H9 (cell line): ENCODE measurements at regions not wholly inside any gene's neighbourhood (a gene's known extent, or its start where the extent isn't known, plus 50 kb on each side); places are given as distances from the start of the nearest gene placed in this dataset.

ENCODE experiments used
- DNase-seq: peaks from one replicate; pipeline ENCODE4 v3.0.0-alpha.2; 2017
- H2AFZ ChIP-seq: one replicate; pipeline ENCODE4 v1.6.1; 2013; ENCODE audit warnings: mild to moderate bottlenecking, low read length, control low read depth, moderate library complexity
- H2AK5ac ChIP-seq: 2 replicates; pipeline ENCODE4 v1.6.1; 2013; ENCODE audit warnings: low read length, control low read depth, mixed read lengths; ENCODE audit not compliant: insufficient read length
- H2BK120ac ChIP-seq: one replicate; pipeline ENCODE4 v1.6.1; 2013; ENCODE audit warnings: low read depth, mild to moderate bottlenecking, low read length, control low read depth, inconsistent platforms; ENCODE audit not compliant: poor library complexity, severe bottlenecking
- H2BK12ac ChIP-seq: 2 replicates; pipeline ENCODE4 v1.6.1; 2013; ENCODE audit warnings: low read length, control low read depth, mixed read lengths, low read depth; ENCODE audit not compliant: insufficient read length
- H2BK15ac ChIP-seq: 2 replicates; pipeline ENCODE4 v1.6.1; 2013; ENCODE audit warnings: low read depth, low read length, control low read depth
- H2BK20ac ChIP-seq: one replicate; pipeline ENCODE4 v1.6.1; 2013; ENCODE audit warnings: low read depth, mild to moderate bottlenecking, low read length, control low read depth, inconsistent platforms; ENCODE audit not compliant: poor library complexity, severe bottlenecking
- H2BK5ac ChIP-seq: 2 replicates; pipeline ENCODE4 v1.6.1; 2013; ENCODE audit warnings: low read length, control low read depth, mixed read lengths; ENCODE audit not compliant: insufficient read length
- H3K14ac ChIP-seq: 2 replicates; pipeline ENCODE4 v1.6.1; 2013; ENCODE audit warnings: low read length, control low read depth; ENCODE audit not compliant: insufficient read depth
- H3K18ac ChIP-seq: 2 replicates; pipeline ENCODE4 v1.6.1; 2013; ENCODE audit warnings: low read depth, mild to moderate bottlenecking, mixed read lengths, low read length, control low read depth; ENCODE audit not compliant: insufficient read length
- H3K23ac ChIP-seq: 2 replicates; pipeline ENCODE4 v1.6.1; 2013; ENCODE audit warnings: low read length, control low read depth, mixed read lengths, low read depth; ENCODE audit not compliant: insufficient read length
- H3K23me2 ChIP-seq: 2 replicates; pipeline ENCODE4 v1.6.1; 2013; ENCODE audit warnings: low read depth, mild to moderate bottlenecking, mixed read lengths, low read length, control low read depth; ENCODE audit not compliant: insufficient read length, poor library complexity, severe bottlenecking
- H3K27ac ChIP-seq: 2 replicates; pipeline ENCODE4 v1.5.1; 2013; ENCODE audit warnings: low read length, control low read depth, mixed read lengths, low read depth; ENCODE audit not compliant: insufficient read length
- H3K27me3 ChIP-seq: 2 replicates; pipeline ENCODE4 v1.6.1; 2013; ENCODE audit warnings: low read length, control low read depth, inconsistent platforms; ENCODE audit not compliant: insufficient read depth
- H3K4ac ChIP-seq: 2 replicates; pipeline ENCODE4 v1.6.1; 2013; ENCODE audit warnings: low read depth, mild to moderate bottlenecking, control low read depth, inconsistent platforms, low read length, moderate library complexity
- H3K4me1 ChIP-seq: 2 replicates; pipeline ENCODE4 v1.6.1; 2013; ENCODE audit warnings: low read length, control low read depth, inconsistent platforms; ENCODE audit not compliant: insufficient read depth
- H3K4me2 ChIP-seq: 2 replicates; pipeline ENCODE4 v1.6.1; 2013; ENCODE audit warnings: low read length, control low read depth, mixed read lengths; ENCODE audit not compliant: insufficient read length, insufficient read depth
- H3K56ac ChIP-seq: 2 replicates; pipeline ENCODE4 v1.6.1; 2013; ENCODE audit warnings: low read depth, mild to moderate bottlenecking, mixed read lengths, low read length, control low read depth; ENCODE audit not compliant: insufficient read length
- H3K79me1 ChIP-seq: 2 replicates; pipeline ENCODE4 v1.6.1; 2013; ENCODE audit warnings: low read depth, mild to moderate bottlenecking, moderate library complexity, low read length, control low read depth, inconsistent platforms; ENCODE audit not compliant: insufficient read depth, poor library complexity, severe bottlenecking
- H3K79me2 ChIP-seq: 2 replicates; pipeline ENCODE4 v1.6.1; 2013; ENCODE audit warnings: low read length, control low read depth, inconsistent platforms; ENCODE audit not compliant: insufficient read depth
- H3K9ac ChIP-seq: 2 replicates; pipeline ENCODE4 v1.6.1; 2013; ENCODE audit warnings: low read length, control low read depth, mixed read lengths; ENCODE audit not compliant: insufficient read length; ENCODE audit errors: extremely low read depth
- H3K9me3 ChIP-seq: one replicate; pipeline ENCODE4 v1.6.1; 2013; ENCODE audit warnings: low read depth, low read length, inconsistent platforms; ENCODE audit not compliant: control insufficient read depth
- H3T11ph ChIP-seq: one replicate; pipeline ENCODE4 v1.6.1; 2013; ENCODE audit warnings: mild to moderate bottlenecking, low read length, control low read depth, inconsistent platforms
- H4K20me1 ChIP-seq: one replicate; pipeline ENCODE4 v1.6.1; 2013; ENCODE audit not compliant: control insufficient read depth, insufficient read length, insufficient read depth
- H4K5ac ChIP-seq: 2 replicates; pipeline ENCODE4 v1.6.1; 2013; ENCODE audit warnings: low read depth, mild to moderate bottlenecking, mixed read lengths, low read length, control low read depth; ENCODE audit not compliant: insufficient read length
- H4K8ac ChIP-seq: replicated peaks from 2 replicates; pipeline ENCODE4 v1.6.1; 2013; ENCODE audit warnings: low read length, control low read depth, mixed read lengths, low read depth; ENCODE audit not compliant: insufficient read length
- H4K91ac ChIP-seq: 2 replicates; pipeline ENCODE4 v1.6.1; 2013; ENCODE audit warnings: low read depth, mild to moderate bottlenecking, moderate library complexity, mixed read lengths, low read length, control low read depth; ENCODE audit not compliant: insufficient read length
- H3K27ac Mint-ChIP-seq, 3 experiments: 2 replicates in 2 of 3; 3 replicates in 1 of 3; pipeline ENCODE4 v1.8.0; 2020 to 2021; ENCODE audit warnings: mixed read lengths in 3 of 3, mild to moderate bottlenecking in 1 of 3, moderate library complexity in 1 of 3
- H3K27me3 Mint-ChIP-seq: 2 replicates; pipeline ENCODE4 v1.8.0; 2021; ENCODE audit warnings: low read depth, mild to moderate bottlenecking, moderate library complexity, mixed read lengths
- H3K36me3 Mint-ChIP-seq, 3 experiments: 2 replicates in 2 of 3; 3 replicates in 1 of 3; pipeline ENCODE4 v1.8.0; 2020 to 2021; ENCODE audit warnings: low read depth in 3 of 3, mixed read lengths in 3 of 3; ENCODE audit not compliant: insufficient read depth in 1 of 3
- H3K4me1 Mint-ChIP-seq, 2 experiments: 2 replicates each; pipeline ENCODE4 v1.8.0; 2020; ENCODE audit warnings: mixed read lengths in 2 of 2
- H3K4me3 Mint-ChIP-seq, 2 experiments: 2 replicates in 1 of 2; 3 replicates in 1 of 2; pipeline ENCODE4 v1.8.0; 2020 to 2021; ENCODE audit warnings: mild to moderate bottlenecking in 2 of 2, mixed read lengths in 2 of 2, moderate library complexity in 1 of 2
- H3K9me3 Mint-ChIP-seq, 2 experiments: 2 replicates in 1 of 2; 3 replicates in 1 of 2; pipeline ENCODE4 v1.8.0; 2020; ENCODE audit warnings: mild to moderate bottlenecking in 2 of 2, mixed read lengths in 2 of 2, moderate library complexity in 1 of 2
- WGBS: extraction: QIAGEN DNeasy Blood & Tissue Kit; methylation state at CpG from one replicate; pipeline ENCODE4 v1.1.7; 2013; ENCODE audit warnings: missing lambda C conversion rate, low lambda C conversion rate, mixed read lengths; ENCODE audit not compliant: insufficient read length; ENCODE audit errors: extremely low coverage; 5-methylcytosine and 5-hydroxymethylcytosine counted together
- TF ChIP-seq, protein P1 (sequence below): fragments of 200-600 bp; sonication (generic); conservative IDR thresholded peaks from 3 replicates; pipeline ENCODE4 v1.8.0; 2021; ENCODE audit warnings: antibody characterized with exemption, mild to moderate bottlenecking

DNA sequence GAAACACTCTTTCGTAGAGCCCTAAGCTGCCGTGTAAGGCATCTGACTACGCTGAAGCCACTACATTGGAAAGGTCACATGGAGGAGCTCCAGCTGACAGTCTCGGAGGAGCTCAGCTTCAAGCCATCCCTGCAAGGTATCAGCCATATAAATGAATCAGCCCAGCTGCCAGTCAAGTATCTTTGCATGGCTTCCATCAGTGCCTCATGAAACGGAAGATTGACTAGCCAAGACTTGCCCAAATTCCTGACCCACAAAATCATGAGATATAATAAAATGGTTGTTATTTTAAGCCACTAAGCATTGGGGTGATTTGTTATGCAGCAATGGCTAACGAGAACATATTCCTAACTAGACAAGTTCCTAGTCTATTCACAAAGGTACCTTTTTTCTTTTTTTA is 104.1 kb upstream of the SCOC start:
- H4K5ac ChIP-seq: no peak overlapping the region
- WGBS: no CpG with 5 or more reads among the region's 6 CpGs
- H4K20me1 ChIP-seq: no peaks in the 10 kb centered on the region
- H3K9me3 Mint-ChIP-seq: no peaks in the 10 kb centered on the region
- no peak overlapping the region for H3K23ac ChIP-seq
- no peak overlapping the region for H4K91ac ChIP-seq
- no peak overlapping the region for H4K8ac ChIP-seq
- H3K27me3 ChIP-seq: no peaks in the 10 kb centered on the region
- no peak overlapping the region for H3K14ac ChIP-seq
- H3K4ac ChIP-seq: no peak overlapping the region
- H3K27ac ChIP-seq: no peak overlapping the region
- no peak overlapping the region for H2BK5ac ChIP-seq
- no peak overlapping the region for H2AFZ ChIP-seq
- no peaks in the 10 kb centered on the region for H3K79me1 ChIP-seq
- H2AK5ac ChIP-seq: no peak overlapping the region
- no peak overlapping the region for H3K4me3 Mint-ChIP-seq
- no peak overlapping the region for H2BK120ac ChIP-seq
- peaks cover 12% of the 10 kb centered on the region in 2 experiments for H3K4me1 Mint-ChIP-seq
- H3K79me2 ChIP-seq: no peaks in the 10 kb centered on the region
- H3K27ac Mint-ChIP-seq: no peak overlapping the region
- no peaks in the 10 kb centered on the region; the same call in 1 of the 2 replicates for H3K27me3 Mint-ChIP-seq
- no peaks in the 10 kb centered on the region for H3K9me3 ChIP-seq
- H3T11ph ChIP-seq: no peak overlapping the region
- H2BK15ac ChIP-seq: no peak overlapping the region
- no peaks in the 10 kb centered on the region for H3K36me3 Mint-ChIP-seq
- no peak overlapping the region for H3K4me2 ChIP-seq
- no peak overlapping the region for H3K18ac ChIP-seq
- no peak for DNase-seq
- no peak overlapping the region for H2BK12ac ChIP-seq
- no peak overlapping the region for H3K9ac ChIP-seq
- TF ChIP-seq, protein P1, sequence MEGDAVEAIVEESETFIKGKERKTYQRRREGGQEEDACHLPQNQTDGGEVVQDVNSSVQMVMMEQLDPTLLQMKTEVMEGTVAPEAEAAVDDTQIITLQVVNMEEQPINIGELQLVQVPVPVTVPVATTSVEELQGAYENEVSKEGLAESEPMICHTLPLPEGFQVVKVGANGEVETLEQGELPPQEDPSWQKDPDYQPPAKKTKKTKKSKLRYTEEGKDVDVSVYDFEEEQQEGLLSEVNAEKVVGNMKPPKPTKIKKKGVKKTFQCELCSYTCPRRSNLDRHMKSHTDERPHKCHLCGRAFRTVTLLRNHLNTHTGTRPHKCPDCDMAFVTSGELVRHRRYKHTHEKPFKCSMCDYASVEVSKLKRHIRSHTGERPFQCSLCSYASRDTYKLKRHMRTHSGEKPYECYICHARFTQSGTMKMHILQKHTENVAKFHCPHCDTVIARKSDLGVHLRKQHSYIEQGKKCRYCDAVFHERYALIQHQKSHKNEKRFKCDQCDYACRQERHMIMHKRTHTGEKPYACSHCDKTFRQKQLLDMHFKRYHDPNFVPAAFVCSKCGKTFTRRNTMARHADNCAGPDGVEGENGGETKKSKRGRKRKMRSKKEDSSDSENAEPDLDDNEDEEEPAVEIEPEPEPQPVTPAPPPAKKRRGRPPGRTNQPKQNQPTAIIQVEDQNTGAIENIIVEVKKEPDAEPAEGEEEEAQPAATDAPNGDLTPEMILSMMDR: no peak
- H3K23me2 ChIP-seq: no peaks in the 10 kb centered on the region
- no peak overlapping the region for H3K56ac ChIP-seq
- no peak overlapping the region for H2BK20ac ChIP-seq
- H3K4me1 ChIP-seq: no peaks in the 10 kb centered on the region
